Left renal pelvis (tissue), 4 donors: ENCODE measurements at regions not wholly inside any gene's neighbourhood (a gene's known extent, or its start where the extent isn't known, plus 50 kb on each side); places are given as distances from the start of the nearest gene placed in this dataset.

Experiments
- DNase-seq, 4 donors: peaks; one replicate each; pipeline ENCODE4 v3.0.0-alpha.2; 2013; ENCODE audit warnings: low read depth in 4 of 4, low spot score in 3 of 4

GRCh38 chr11:95296165-95296564 lies 65.2 kb upstream of the SESN3 start:
- peak in 1 of 4 donors; percentile 20 for DNase-seq

GRCh38 chr11:95295382-95296149 lies 64.6 kb upstream of the SESN3 start:
- no peak for DNase-seq

- DNase-seq: no peak
These were observed 63.7 kb upstream of the SESN3 start for GRCh38 chr11:95294701-95295100.

- DNase-seq: no peak
These were observed 62.1 kb upstream of the SESN3 start for GRCh38 chr11:95293116-95293515.

- no peak for DNase-seq
These were observed 60.9 kb upstream of the SESN3 start for GRCh38 chr11:95291946-95292345.

- DNase-seq: no peak
These were observed 58.5 kb upstream of the SESN3 start for GRCh38 chr11:95289378-95290101.

GRCh38 chr11:95284057-95285052 lies 53.4 kb upstream of the SESN3 start:
- DNase-seq: no peak

GRCh38 chr11:95283650-95284049 lies 52.6 kb upstream of the SESN3 start:
- no peak for DNase-seq

GRCh38 chr11:95283146-95283545 lies 52.1 kb upstream of the SESN3 start:
- DNase-seq: no peak

GRCh38 chr11:95282291-95282751 lies 51.3 kb upstream of the SESN3 start:
- no peak for DNase-seq
